ENCODE measurements at regions not wholly inside any gene's neighbourhood (a gene's known extent, or its start where the extent isn't known, plus 50 kb on each side); places are given as distances from the start of the nearest gene placed in this dataset.

DNA sequence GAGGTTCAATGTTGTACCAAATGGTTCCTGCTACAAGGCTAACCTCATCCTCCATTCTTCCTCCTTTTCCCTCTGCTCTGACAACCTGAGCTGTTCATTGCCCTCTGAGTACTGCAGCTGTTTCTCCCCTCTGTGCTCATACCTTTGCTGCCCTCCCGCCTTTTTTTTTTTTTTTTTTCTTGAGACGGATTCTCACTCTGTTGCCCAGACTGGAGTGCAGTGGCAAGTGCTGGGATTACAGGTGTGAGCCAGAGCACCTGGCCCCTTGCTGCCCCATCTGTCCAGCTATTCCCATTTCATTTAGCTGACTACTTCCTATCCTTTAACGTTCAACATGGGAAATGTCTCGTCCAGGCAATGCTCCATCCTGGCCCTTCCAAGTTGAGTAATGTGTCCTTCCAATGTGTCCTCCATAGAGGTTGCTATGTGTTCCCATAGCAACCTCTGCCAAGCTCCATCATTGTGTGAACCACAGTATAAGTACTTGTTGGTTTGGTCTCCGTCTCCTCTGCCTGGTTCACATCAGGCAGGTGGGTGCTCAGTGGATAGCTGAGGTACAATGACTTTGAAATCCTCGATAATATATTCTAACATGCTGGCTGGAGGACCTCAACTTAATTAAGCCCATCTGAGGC is 179.9 kb upstream of the ANKRD28 start (continued):
- TF ChIP-seq, protein P1, sequence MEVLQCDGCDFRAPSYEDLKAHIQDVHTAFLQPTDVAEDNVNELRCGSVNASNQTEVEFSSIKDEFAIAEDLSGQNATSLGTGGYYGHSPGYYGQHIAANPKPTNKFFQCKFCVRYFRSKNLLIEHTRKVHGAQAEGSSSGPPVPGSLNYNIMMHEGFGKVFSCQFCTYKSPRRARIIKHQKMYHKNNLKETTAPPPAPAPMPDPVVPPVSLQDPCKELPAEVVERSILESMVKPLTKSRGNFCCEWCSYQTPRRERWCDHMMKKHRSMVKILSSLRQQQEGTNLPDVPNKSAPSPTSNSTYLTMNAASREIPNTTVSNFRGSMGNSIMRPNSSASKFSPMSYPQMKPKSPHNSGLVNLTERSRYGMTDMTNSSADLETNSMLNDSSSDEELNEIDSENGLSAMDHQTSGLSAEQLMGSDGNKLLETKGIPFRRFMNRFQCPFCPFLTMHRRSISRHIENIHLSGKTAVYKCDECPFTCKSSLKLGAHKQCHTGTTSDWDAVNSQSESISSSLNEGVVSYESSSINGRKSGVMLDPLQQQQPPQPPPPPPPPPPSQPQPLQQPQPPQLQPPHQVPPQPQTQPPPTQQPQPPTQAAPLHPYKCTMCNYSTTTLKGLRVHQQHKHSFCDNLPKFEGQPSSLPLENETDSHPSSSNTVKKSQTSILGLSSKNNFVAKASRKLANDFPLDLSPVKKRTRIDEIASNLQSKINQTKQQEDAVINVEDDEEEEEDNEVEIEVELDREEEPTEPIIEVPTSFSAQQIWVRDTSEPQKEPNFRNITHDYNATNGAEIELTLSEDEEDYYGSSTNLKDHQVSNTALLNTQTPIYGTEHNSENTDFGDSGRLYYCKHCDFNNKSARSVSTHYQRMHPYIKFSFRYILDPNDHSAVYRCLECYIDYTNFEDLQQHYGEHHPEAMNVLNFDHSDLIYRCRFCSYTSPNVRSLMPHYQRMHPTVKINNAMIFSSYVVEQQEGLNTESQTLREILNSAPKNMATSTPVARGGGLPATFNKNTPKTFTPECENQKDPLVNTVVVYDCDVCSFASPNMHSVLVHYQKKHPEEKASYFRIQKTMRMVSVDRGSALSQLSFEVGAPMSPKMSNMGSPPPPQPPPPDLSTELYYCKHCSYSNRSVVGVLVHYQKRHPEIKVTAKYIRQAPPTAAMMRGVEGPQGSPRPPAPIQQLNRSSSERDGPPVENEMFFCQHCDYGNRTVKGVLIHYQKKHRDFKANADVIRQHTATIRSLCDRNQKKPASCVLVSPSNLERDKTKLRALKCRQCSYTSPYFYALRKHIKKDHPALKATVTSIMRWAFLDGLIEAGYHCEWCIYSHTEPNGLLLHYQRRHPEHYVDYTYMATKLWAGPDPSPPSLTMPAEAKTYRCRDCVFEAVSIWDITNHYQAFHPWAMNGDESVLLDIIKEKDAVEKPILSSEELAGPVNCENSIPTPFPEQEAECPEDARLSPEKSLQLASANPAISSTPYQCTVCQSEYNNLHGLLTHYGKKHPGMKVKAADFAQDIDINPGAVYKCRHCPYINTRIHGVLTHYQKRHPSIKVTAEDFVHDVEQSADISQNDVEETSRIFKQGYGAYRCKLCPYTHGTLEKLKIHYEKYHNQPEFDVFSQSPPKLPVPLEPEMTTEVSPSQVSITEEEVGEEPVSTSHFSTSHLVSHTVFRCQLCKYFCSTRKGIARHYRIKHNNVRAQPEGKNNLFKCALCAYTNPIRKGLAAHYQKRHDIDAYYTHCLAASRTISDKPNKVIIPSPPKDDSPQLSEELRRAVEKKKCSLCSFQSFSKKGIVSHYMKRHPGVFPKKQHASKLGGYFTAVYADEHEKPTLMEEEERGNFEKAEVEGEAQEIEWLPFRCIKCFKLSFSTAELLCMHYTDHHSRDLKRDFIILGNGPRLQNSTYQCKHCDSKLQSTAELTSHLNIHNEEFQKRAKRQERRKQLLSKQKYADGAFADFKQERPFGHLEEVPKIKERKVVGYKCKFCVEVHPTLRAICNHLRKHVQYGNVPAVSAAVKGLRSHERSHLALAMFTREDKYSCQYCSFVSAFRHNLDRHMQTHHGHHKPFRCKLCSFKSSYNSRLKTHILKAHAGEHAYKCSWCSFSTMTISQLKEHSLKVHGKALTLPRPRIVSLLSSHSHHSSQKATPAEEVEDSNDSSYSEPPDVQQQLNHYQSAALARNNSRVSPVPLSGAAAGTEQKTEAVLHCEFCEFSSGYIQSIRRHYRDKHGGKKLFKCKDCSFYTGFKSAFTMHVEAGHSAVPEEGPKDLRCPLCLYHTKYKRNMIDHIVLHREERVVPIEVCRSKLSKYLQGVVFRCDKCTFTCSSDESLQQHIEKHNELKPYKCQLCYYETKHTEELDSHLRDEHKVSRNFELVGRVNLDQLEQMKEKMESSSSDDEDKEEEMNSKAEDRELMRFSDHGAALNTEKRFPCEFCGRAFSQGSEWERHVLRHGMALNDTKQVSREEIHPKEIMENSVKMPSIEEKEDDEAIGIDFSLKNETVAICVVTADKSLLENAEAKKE (CRISPR knock-in tag; IDR thresholded peaks at IDR 0.05): no peak
- TF ChIP-seq CREB1 (CRISPR knock-in tag; IDR thresholded peaks at IDR 0.05; ENCODE audit: low read depth) (no peak), JUNB (IDR thresholded peaks at IDR 0.05; ENCODE audit: unreplicated experiment) (no peak)

DNA sequence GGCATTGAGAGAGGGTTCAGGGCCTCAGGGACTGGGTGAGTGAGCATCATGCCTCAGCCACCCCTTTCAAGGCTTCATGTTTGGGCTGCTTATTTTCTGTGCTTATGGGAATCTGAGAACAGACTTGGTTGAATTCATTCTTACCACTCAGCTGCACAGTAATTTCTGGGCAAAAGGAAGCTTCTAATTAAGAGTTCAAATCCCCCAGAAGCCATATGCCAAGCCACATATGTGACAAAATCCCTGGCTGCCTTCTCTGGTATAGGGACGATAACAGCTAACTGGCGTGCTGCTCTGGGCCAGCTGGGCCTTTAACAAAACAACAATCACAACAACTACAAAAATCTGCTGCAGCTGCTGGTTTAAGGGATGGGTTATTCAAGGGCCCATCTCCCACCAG is 181.0 kb upstream of the ANKRD28 start:
- peaks cover 25% of the 10 kb centered on the region; the same call in 2 of the 3 replicates for H3K4me1 Mint-ChIP-seq
- H3K4me3 Mint-ChIP-seq: no peak overlapping the region
- no peaks in the 10 kb centered on the region for H3K27me3 ChIP-seq (ENCODE audit: insufficient read depth)
- H3K36me3 ChIP-seq (ENCODE audit: insufficient read depth): no peaks in the 10 kb centered on the region
- peaks cover 10% of the 10 kb centered on the region for H3K4me1 ChIP-seq (ENCODE audit: insufficient read depth)
- no peaks in the 10 kb centered on the region for H3F3A ChIP-seq (replicated peaks; ENCODE audit: low read depth)
- no peak overlapping the region for H3K27ac ChIP-seq (ENCODE audit: low read depth)
- no peaks in the 10 kb centered on the region for H3K79me2 ChIP-seq (replicated peaks; ENCODE audit: insufficient read depth)
- ATAC-seq (no peak), DNase-seq (ENCODE audit: low spot score) (no peak)
- no peak overlapping the region for H3K27ac Mint-ChIP-seq
- H2AFZ ChIP-seq: no peak overlapping the region
- H3K4me3 ChIP-seq: no peak overlapping the region
- H3K9me3 Mint-ChIP-seq: no peaks in the 10 kb centered on the region
- no peaks in the 10 kb centered on the region for H3K36me3 Mint-ChIP-seq (ENCODE audit: low read depth)
- no peaks in the 10 kb centered on the region; the same call in 1 of the 2 replicates for H3K9me2 ChIP-seq (ENCODE audit: insufficient read depth)
- no peak overlapping the region for H3K4me2 ChIP-seq
- TF ChIP-seq, protein P2, sequence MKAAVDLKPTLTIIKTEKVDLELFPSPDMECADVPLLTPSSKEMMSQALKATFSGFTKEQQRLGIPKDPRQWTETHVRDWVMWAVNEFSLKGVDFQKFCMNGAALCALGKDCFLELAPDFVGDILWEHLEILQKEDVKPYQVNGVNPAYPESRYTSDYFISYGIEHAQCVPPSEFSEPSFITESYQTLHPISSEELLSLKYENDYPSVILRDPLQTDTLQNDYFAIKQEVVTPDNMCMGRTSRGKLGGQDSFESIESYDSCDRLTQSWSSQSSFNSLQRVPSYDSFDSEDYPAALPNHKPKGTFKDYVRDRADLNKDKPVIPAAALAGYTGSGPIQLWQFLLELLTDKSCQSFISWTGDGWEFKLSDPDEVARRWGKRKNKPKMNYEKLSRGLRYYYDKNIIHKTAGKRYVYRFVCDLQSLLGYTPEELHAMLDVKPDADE (IDR thresholded peaks at IDR 0.05): no peak
- TF ChIP-seq EZH2 (IDR thresholded peaks at IDR 0.05; ENCODE audit: low read depth, unreplicated experiment): no peak
- H4K20me1 ChIP-seq (replicated peaks; ENCODE audit: insufficient read depth): no peaks in the 10 kb centered on the region
- H3K27me3 Mint-ChIP-seq (ENCODE audit: insufficient read depth, low read depth, poor library complexity): no peaks in the 10 kb centered on the region
